HG03159 (cell line): ENCODE measurements at regions not wholly inside any gene's neighbourhood (a gene's known extent, or its start where the extent isn't known, plus 50 kb on each side); places are given as distances from the start of the nearest gene placed in this dataset.

ENCODE experiments used
- ATAC-seq: cut with Tn5 transposase; IDR thresholded peaks from one replicate; pipeline ENCODE4 v1.9.1; 2021; ENCODE audit warnings: mild to moderate bottlenecking, moderate library complexity; ENCODE audit not compliant: unreplicated experiment

GRCh38 chr5:103498800-103499551, 63.6 kb downstream of the NUDT12 start:
- ATAC-seq: no peak

- ATAC-seq: no peak
These were observed 64.4 kb downstream of the NUDT12 start for GRCh38 chr5:103498211-103498610.

- ATAC-seq: no peak
These were observed 64.8 kb downstream of the NUDT12 start for GRCh38 chr5:103497781-103498180.

- ATAC-seq: no peak
These were observed 72.4 kb downstream of the NUDT12 start for GRCh38 chr5:103490030-103490739.

GRCh38 chr5:103489307-103489706, 73.3 kb downstream of the NUDT12 start:
- no peak for ATAC-seq

DNA sequence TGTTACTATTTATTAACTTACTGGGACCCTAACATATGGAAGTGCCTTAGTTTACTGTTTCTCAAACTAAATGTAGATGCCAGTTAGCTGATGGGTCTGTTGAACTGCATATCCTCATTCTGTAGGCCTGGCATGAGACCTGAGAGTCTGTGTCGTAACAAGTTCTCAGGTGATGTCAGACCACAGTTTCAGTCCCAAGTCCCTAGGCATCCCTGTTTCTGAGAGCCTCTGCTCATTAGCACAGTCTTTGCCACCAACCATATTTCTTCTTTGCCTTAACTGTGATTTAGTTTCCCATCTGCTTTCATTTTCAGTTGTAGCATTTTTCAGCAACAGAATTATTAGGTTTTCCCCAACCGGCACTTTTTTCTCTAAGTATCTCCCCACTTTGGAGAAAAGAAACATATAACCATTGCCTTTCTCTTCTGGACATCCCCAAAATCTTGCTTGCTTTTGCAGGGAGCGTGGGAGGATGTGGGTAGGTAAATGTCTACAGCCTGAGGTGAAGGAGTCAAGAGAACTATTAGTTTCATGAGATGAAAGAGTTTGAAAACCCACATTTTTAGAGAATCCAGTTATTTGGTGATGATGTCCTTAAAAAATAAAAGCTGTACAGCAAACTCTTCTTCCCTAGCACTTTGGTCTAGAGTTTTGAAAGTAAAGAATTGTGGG, 74.6 kb downstream of the NUDT12 start:
- ATAC-seq: peak; percentile 56

DNA sequence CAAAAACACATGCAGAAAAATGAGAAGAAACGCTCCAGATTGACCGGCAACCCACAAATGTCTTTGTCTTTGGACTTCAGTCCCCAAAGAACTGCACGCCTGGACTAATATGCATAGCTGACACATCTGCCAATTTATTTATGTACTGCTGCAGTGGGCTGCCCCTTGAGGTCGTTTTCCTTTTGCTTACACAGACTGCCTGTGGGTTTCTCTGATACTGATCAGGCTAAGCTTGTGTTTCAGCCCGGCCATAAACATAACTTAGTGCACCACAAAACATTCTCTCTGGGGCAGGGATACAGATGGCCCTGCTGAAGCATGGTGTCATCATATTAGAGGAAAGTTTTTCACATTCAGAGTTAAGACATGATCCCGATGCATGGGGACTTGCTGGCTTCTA, 75.4 kb downstream of the NUDT12 start:
- no peak for ATAC-seq

- ATAC-seq: no peak
These were observed 75.8 kb downstream of the NUDT12 start for GRCh38 chr5:103486739-103487138.

GRCh38 chr5:103480246-103480645, 82.3 kb downstream of the NUDT12 start:
- no peak for ATAC-seq

- ATAC-seq: no peak
These were observed 84.9 kb downstream of the NUDT12 start for GRCh38 chr5:103477678-103478077.

- no peak for ATAC-seq
These were observed 85.8 kb downstream of the NUDT12 start for GRCh38 chr5:103476811-103477210.

- no peak for ATAC-seq
These were observed 86.9 kb downstream of the NUDT12 start for GRCh38 chr5:103475629-103476240.

- ATAC-seq: no peak
These were observed 87.9 kb downstream of the NUDT12 start for GRCh38 chr5:103474677-103475076.

GRCh38 chr5:103473725-103474124, 88.9 kb downstream of the NUDT12 start:
- ATAC-seq: no peak

DNA sequence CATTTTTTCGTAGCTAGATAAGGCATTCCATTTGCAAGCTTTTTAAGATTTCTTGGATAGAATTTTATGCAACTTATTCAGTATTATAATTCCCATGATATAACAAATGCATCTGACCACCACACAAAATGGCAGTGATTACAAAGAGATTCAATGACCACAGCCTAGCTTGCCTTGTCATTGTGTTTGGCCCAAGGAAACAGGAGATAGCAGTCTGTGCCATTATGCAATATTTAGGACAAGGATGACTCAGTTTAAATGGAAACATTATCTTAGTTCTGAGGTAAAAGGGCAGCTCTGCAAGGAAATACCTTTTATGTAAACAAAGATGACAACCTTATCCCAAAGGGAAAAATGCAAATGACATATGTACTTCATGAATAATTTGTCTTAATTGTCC, 89.8 kb downstream of the NUDT12 start:
- ATAC-seq: no peak

DNA sequence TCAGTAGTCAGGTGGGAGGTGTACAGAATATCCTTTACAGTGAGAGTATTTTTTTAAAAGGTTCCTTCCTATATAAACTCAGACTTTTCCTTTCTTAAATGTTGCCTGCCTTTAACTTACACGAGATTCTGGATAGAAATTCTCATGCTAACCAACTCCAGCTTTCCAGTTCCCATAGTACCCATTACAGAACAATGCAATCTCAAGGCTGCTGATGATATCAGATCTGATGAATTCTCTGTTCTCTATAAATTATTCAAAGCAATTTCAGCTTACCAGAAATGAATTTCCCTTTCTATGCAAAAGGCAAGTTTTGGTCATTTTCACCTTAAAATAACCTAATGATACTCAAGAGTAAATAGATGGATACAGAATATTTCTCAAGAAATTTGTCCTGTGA, 90.3 kb downstream of the NUDT12 start:
- ATAC-seq: no peak

- ATAC-seq: no peak
These were observed 93.1 kb downstream of the NUDT12 start for GRCh38 chr5:103469288-103470040.

GRCh38 chr5:103467831-103468230, 94.8 kb downstream of the NUDT12 start:
- ATAC-seq: no peak

DNA sequence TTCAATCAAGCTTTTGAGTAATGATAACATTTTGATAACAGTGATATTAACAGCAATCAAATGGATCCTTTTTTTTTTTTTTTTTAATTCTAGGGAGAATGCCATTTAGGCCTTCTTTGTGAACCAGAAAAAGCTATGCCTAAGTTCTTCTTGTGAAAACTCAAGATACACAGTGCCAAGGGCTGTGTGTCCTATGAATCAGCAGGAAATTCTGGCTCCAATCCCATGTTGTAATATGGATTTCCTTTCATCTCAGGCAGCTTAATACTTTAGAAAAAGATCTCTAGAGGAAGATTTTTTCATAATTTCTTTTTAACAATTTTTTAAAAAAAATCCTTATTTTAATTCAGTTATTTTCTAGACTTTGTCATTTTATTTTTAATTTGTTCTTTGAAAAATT, 96.1 kb downstream of the NUDT12 start:
- no peak for ATAC-seq

- ATAC-seq: no peak
These were observed 96.7 kb downstream of the NUDT12 start for GRCh38 chr5:103465891-103466290.
